NCI-H2196 (cell line): ENCODE measurements at regions not wholly inside any gene's neighbourhood (a gene's known extent, or its start where the extent isn't known, plus 50 kb on each side); places are given as distances from the start of the nearest gene placed in this dataset.
"Not testable (repeated sequence)": the region's sequence is repeated elsewhere in the genome, so short reads cannot be mapped to it uniquely, and the experiment has no call there.

Experiments
- DNase-seq: peaks from one replicate; lab custom pipeline; 2025; ENCODE audit not compliant: unreplicated experiment; lab: John Stamatoyannopoulos, UW

DNA sequence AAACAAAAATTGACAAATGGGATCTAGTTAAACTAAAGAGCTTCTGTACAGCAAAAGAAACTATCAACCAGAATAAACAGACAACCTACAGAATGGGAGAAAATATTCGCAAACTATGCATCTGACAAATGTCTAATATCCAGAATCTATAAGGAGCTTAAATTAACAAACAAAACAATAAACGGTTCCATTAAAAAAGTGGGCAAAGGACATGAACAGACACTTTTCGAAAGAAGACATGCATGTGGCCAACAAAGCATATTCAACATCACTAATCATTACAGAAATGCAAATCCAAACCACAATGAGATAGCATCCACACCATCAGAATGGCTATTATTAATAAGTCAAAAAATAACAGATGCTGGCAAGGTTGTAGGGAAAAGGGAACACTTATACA is 50.5 kb upstream of the MED13L start:
- not testable (repeated sequence) for DNase-seq

DNA sequence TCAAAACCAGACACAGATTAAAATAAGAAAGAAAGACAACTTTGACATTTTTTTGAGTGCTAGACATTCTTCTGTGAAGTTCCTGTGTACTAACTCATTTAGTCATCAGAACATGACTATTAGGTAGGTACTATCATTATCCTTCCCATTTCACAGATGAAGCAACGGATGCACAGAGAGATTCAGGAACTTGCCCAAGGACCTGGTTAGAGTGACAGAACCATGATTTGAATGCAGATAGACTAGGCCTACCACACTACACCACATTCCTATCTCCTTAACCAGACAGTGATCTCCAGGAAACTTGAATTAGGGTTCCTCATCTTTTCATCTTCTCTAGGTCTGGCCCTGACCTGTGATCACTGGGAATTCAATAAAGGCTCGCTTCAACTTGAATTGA is 54.4 kb upstream of the MED13L start:
- no peak for DNase-seq

DNA sequence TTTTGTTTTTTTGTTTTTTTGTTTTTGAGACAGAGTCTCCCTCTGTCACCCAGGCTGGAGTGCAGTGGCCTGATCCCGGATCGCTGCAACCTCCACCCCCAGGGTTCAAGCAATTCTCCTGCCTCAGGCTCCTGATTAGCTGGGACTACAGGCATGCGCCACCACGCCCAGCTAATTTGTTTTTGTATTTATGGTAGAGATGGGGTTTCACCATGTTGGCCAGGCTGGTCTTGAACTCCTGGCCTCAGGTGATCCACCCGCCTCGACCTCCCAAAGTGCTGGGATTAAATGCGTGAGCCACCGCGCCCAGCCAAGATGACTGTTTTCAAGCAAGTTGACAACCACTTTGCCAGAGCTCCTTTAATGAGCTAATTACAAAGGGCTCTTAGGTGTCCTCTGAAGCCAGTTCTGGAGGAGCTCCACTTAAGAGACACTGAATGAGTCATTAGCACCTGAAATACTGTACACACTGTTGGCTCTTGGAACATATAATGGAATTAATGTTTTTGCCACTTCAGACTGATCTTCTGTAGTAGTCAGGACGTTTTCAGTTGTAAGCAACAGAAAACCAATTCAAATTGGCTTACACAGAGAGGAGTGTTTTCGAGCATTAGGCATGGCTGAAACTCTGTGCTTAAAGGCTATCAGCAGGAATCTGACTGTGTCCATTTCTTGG is 55.4 kb upstream of the MED13L start:
- peak; percentile 41 for DNase-seq

DNA sequence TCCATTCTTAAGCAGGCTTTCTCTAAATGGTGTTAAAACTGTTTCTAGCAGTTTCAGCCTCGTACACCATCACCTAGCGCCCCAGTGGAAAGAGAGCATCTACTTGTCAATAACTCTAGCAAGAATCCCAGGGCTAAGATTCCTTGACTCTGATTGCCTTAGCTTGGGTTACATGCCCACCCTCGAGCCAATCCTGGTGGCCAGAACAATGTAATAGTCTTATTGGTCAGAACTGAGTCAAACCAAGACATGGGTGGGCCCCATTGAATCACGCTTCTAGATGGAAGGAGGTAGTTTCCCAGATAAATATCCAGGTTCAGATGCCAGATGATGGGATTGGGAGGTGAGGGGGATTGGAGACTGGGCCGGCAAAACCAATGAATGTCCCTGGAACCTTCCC is 55.9 kb upstream of the MED13L start:
- DNase-seq: no peak

DNA sequence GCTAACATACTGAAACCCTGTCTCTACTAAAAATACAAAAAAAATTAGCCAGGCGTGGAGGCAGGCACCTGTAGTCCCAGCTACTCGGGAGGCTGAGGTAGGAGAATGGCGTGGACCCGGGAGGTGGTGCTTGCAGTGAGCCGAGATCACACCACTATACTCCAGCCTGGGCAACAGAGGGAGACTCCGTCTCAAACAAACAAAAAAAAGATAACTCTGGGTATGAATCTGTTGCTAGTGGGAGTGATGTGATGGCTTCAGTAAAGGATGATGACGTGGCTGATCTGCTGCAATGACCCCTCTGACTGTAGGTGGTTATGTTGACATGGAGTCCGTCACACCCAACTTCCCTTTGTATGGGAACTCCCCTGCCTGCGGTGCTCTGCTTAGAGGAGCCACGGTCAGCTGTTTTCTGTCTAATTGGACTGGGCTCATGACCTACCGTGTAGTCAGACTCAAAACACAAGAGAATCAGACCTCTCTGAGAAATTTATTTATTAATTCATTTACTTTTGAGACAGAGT is 59.1 kb upstream of the MED13L start:
- DNase-seq: no peak

- no peak for DNase-seq
Observed at GRCh38 chr12:116337312-116337711, 59.8 kb upstream of the MED13L start.

DNA sequence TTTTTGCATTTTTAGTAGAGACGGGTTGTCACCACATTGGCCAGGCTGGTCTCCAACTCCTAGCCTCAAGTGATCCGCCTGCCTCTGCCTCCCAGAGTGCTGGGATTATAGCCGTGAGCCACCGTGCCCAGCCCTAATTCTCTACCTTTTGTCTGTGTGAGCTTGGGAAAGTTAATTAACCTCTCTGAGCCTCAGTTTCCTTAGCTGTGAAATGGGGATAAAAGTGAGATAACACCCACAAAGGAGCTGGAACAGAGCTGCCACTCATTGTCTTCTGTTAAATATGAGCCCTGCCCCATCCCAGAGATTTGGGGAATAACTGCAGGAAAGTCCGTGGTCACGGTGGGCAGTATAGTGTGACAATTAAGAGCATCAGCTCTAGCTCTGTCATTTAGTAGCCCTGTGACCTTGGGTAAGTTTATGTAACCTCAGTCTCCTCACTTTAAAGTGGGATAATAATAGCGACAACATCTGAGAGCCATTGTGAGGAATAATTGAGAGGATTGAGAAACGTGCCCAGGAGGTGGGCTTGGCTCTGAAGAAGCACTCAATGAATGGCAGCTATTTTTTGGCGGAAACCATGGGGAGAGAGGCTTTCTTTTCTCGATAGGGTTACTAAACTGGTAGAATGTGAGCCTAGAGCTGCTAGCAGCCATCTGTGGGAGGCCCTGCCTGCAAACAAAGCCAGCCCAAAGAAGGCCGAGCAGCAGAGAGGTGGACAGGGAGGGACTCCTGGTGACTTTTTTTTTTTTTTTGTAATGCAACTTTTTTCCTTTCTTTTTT is 60.8 kb upstream of the MED13L start:
- DNase-seq: no peak

DNA sequence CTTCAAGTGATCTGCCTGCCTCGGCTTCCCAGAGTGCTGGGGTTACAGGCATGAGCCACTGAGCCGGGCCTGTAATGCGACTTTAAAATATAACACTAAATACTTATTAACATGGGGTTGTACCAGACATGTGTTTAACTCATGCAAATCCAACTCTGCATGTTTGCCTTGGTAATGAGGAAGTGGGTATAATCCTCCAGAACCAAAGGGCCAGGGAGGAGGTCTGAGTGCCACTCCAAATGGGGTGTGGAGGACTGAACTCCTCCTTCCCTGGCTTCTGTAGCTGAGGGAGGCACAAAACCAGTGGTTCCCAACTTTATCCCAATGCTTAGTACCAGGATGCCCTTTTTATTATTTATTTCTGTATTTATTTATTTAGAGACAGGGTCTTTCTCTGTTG is 61.6 kb upstream of the MED13L start:
- no peak for DNase-seq

GRCh38 chr12:116339800-116340371 is 62.4 kb upstream of the MED13L start:
- no peak for DNase-seq

DNA sequence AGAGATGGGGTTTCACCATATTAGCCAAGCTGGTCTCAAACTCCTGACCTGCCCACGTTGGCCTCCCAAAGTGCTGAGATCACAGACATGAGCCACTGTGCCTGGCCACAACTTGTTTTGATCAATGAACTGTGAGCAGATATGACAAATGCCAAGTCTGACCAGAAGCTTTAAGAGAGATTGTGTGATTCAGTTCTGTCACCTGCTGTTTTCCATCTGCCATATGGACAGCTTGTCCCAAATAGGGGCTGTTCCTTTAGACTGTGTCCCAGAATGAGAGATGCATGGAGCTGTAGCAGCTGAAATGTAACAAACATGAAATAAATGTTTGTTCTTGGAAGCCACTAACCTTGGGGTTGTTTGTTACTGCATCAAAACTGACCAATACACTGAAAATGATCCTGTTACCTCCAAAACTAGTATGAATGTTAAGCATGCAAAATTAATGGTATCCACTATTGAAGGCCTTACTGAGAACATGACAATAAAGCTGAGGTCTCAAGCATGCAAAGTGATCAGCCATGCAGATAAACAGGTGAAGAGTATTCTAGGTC is 65.9 kb upstream of the MED13L start:
- no peak for DNase-seq

DNA sequence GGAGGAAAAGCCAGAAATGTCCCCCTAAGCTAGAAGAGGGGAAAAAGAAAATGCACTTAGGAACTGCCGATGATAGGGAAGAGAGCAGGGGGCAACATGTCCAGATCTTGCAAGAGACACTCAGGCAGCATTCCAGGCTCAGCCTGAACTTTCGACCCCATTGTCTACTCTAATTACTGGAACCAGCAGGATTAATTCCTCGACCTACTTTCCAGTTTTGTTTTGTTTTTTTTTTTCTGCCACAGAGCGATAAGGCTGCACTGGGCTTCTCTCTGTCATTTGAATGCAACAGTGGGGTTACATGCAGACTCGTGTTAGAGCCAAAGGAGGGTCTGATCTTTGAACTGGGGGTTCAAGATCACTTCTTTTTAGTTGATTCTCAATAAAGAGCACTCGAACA is 68.7 kb upstream of the MED13L start:
- no peak for DNase-seq

- peak; percentile 11 for DNase-seq
Observed at GRCh38 chr12:116346741-116347140, 69.2 kb upstream of the MED13L start.

DNA sequence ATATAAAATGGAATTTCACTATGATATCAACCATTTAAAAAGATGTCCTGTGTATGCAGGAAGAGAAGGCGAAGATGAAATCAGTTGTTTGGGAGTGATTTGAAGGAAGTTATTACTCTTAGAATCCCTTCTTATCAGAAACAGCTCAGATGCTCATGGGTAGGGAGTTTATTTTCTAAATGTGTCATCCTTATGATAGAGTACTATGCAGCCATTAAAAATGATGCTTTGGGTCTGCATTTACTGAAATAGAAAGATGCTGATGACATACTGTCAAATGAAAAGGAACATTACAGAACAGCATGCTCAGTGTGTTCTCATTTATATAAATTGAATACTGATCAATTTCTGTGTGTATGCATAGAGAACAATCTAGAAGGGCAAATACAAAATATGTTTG is 69.8 kb upstream of the MED13L start:
- no peak for DNase-seq

- DNase-seq: no peak
Observed at GRCh38 chr12:116352315-116352835, 74.9 kb upstream of the MED13L start.

GRCh38 chr12:116353958-116354357 is 76.5 kb upstream of the MED13L start:
- no peak for DNase-seq

- no peak for DNase-seq
Observed at GRCh38 chr12:116354534-116354933, 77.0 kb upstream of the MED13L start.

GRCh38 chr12:116354950-116355783 is 77.7 kb upstream of the MED13L start:
- no peak for DNase-seq

DNA sequence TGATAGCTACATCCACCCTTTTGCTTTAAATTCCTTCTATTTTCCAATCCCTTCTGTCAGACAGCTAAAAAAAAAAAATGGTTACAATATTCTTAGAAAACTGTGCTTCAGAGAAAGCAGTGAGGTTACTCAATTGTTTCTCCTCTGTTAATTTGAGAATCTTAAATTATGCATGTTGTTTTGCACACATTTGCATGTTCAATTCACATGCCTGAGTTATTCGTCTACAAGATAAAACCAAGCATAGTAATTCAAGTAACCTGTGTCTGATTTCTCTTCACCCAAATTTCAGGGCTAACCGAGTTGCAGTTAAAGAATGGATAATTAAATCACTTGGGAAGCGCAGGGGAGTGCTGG is 81.0 kb upstream of the MED13L start:
- DNase-seq: no peak

- DNase-seq: peak; percentile 90
Observed at GRCh38 chr12:116358893-116359761, 81.6 kb upstream of the MED13L start.
